Transverse colon (tissue), 3 donors: ENCODE measurements at regions not wholly inside any gene's neighbourhood (a gene's known extent, or its start where the extent isn't known, plus 50 kb on each side); places are given as distances from the start of the nearest gene placed in this dataset.

ENCODE experiments used
- CTCF ChIP-seq, 5 experiments: fragments of 200-600 bp in 3 of 5; fragments of 450-650 bp in 2 of 5; sonication (generic) in 3 of 5; IDR thresholded peaks; 1 replicate in 2 of 5; 2 replicates in 3 of 5; pipeline ENCODE4 v1.5.1; 2016 to 2017; ENCODE audit warnings: antibody characterized with exemption in 5 of 5, inconsistent platforms in 3 of 5, mild to moderate bottlenecking in 2 of 5, moderate library complexity in 1 of 5
- POLR2A ChIP-seq: fragments of 450-650 bp; IDR thresholded peaks from one replicate; pipeline ENCODE4 v1.6.1; 2016; ENCODE audit warnings: antibody characterized with exemption, mild to moderate bottlenecking, moderate library complexity

DNA sequence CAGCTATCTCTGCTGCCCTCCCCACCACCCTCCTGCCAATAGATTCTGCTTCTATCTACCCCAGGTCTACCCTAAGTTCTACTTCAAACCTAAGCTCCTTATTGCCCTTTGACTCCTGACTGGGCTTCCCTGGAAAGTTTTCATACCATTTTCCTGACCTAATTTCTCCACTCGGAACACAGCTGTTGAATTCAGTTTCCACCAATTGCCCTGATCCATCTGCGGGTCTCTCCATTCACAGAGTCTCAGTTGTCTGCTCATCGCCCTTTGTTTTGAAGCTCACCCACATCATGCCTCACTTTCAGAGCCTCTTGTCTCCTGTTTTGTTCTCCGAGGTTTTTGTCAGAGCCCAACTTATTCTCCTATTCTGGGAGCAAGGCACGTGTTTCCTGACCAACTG lies 56.8 kb upstream of the ABI3BP start:
- TF ChIP-seq POLR2A (no peak), CTCF (IDR thresholded peaks at IDR 0.05) (no peak)
